ENCODE measurements at regions not wholly inside any gene's neighbourhood (a gene's known extent, or its start where the extent isn't known, plus 50 kb on each side); places are given as distances from the start of the nearest gene placed in this dataset.

DNA sequence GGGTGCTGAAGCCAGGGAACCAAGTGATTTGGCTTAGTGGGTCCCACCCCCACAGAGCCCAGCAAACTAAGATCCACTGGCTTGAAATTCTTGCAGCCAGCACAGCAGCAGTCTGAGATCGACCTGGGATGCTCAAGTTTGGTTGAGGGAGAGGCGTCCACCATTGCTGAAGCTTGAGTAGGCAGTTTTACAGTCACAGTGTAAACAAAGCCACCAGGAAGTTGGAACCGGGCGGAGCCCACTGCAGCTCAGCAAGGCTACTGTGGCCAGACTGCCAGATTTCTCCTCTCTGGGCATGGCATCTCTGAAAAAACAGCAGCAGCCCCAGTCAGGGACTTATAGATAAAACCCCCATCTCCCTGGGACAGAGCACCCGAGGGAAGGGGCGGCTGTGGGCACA is 424.1 kb upstream of the TENM4 start:
- Histone ChIP-seq H4K91ac (ENCODE audit: low read depth, low read length, poor library complexity) (no peak overlapping the region), H3K18ac (ENCODE audit: low read length) (no peak overlapping the region), H3K9ac (ENCODE audit: low read depth, low read length, poor library complexity) (no peak overlapping the region), H3K4me3 (ENCODE audit: low read length in 2 of 2) (no peak overlapping the region), H2AK5ac (ENCODE audit: low read depth, low read length) (no peak overlapping the region), H3K4me1 (ENCODE audit: control insufficient read depth in 2 of 2, insufficient read depth in 1 of 2, low read depth in 1 of 2, low read length in 2 of 2) (no peaks in the 10 kb centered on the region), H2AFZ (ENCODE audit: low read length) (peak overlapping the region; percentile 61), H2BK15ac (ENCODE audit: low read length) (no peak overlapping the region), H3K9me3 (replicated peaks in 1 of 2; ENCODE audit: control insufficient read depth in 2 of 2, insufficient read depth in 1 of 2, low read depth in 1 of 2, low read length in 2 of 2) (no peaks in the 10 kb centered on the region), H2BK120ac (ENCODE audit: low read depth, low read length) (no peak overlapping the region), H3K23ac (ENCODE audit: low read depth, low read length, poor library complexity) (no peak overlapping the region), H2BK5ac (ENCODE audit: low read length) (no peak overlapping the region), H4K8ac (ENCODE audit: low read depth, low read length) (no peak overlapping the region), H3K27ac (replicated peaks; ENCODE audit: low read length) (no peak overlapping the region), H3K4me2 (ENCODE audit: insufficient read depth, low read length, poor library complexity, severe bottlenecking) (no peak overlapping the region), H3K14ac (ENCODE audit: low read length) (no peak overlapping the region), H3K79me1 (ENCODE audit: low read depth, low read length) (no peaks in the 10 kb centered on the region), H3K36me3 (replicated peaks in 1 of 2; ENCODE audit: control insufficient read depth in 2 of 2, insufficient read depth in 2 of 2, low read length in 2 of 2) (no peaks in the 10 kb centered on the region), H3K4ac (ENCODE audit: low read length) (no peak overlapping the region), H2BK12ac (ENCODE audit: low read length) (no peak overlapping the region), H3K27me3 (ENCODE audit: control insufficient read depth in 3 of 3, insufficient read depth in 3 of 3, low read depth in 1 of 3, low read length in 3 of 3) (no peaks in the 10 kb centered on the region)
- DNase-seq (ENCODE audit: low spot score): no peak
- WGBS, 2 donors (ENCODE audit: extremely low coverage in 2 of 2, insufficient read length in 2 of 2, insufficient replicate concordance in 1 of 2): no CpG with 5 or more reads among the region's 6 CpGs

GRCh38 chr11:79860336-79860735 is 419.5 kb upstream of the TENM4 start:
- no peak overlapping the region for H2BK15ac ChIP-seq (ENCODE audit: low read length)
- no peak overlapping the region for H3K14ac ChIP-seq (ENCODE audit: low read length)
- no peaks in the 10 kb centered on the region for H3K36me3 ChIP-seq (replicated peaks in 1 of 2; ENCODE audit: control insufficient read depth in 2 of 2, insufficient read depth in 2 of 2, low read length in 2 of 2)
- H3K79me1 ChIP-seq (ENCODE audit: low read depth, low read length): no peaks in the 10 kb centered on the region
- no peak overlapping the region for H4K8ac ChIP-seq (ENCODE audit: low read depth, low read length)
- no CpG with 5 or more reads among the region's 3 CpGs for WGBS, 2 donors (ENCODE audit: extremely low coverage in 2 of 2, insufficient read length in 2 of 2, insufficient replicate concordance in 1 of 2)
- H3K27me3 ChIP-seq (ENCODE audit: control insufficient read depth in 3 of 3, insufficient read depth in 3 of 3, low read depth in 1 of 3, low read length in 3 of 3): no peaks in the 10 kb centered on the region
- no peak overlapping the region for H2AK5ac ChIP-seq (ENCODE audit: low read depth, low read length)
- no peak overlapping the region for H3K4me2 ChIP-seq (ENCODE audit: insufficient read depth, low read length, poor library complexity, severe bottlenecking)
- no peak overlapping the region for H3K4me3 ChIP-seq (ENCODE audit: low read length in 2 of 2)
- H3K27ac ChIP-seq (replicated peaks; ENCODE audit: low read length): no peak overlapping the region
- no peak overlapping the region for H2BK5ac ChIP-seq (ENCODE audit: low read length)
- no peaks in the 10 kb centered on the region for H3K4me1 ChIP-seq (ENCODE audit: control insufficient read depth in 2 of 2, insufficient read depth in 1 of 2, low read depth in 1 of 2, low read length in 2 of 2)
- H3K18ac ChIP-seq (ENCODE audit: low read length): no peak overlapping the region
- no peak for DNase-seq (ENCODE audit: low spot score)
- no peak overlapping the region for H3K9ac ChIP-seq (ENCODE audit: low read depth, low read length, poor library complexity)
- no peak overlapping the region for H2BK120ac ChIP-seq (ENCODE audit: low read depth, low read length)
- H3K4ac ChIP-seq (ENCODE audit: low read length): no peak overlapping the region
- no peaks in the 10 kb centered on the region for H3K9me3 ChIP-seq (replicated peaks in 1 of 2; ENCODE audit: control insufficient read depth in 2 of 2, insufficient read depth in 1 of 2, low read depth in 1 of 2, low read length in 2 of 2)
- no peak overlapping the region for H2AFZ ChIP-seq (ENCODE audit: low read length)
- no peak overlapping the region for H4K91ac ChIP-seq (ENCODE audit: low read depth, low read length, poor library complexity)
- H2BK12ac ChIP-seq (ENCODE audit: low read length): no peak overlapping the region
- H3K23ac ChIP-seq (ENCODE audit: low read depth, low read length, poor library complexity): no peak overlapping the region

- no peak for DNase-seq (ENCODE audit: low spot score)
- no peak overlapping the region for H2BK15ac ChIP-seq (ENCODE audit: low read length)
- H3K14ac ChIP-seq (ENCODE audit: low read length): no peak overlapping the region
- no peak overlapping the region for H3K4ac ChIP-seq (ENCODE audit: low read length)
- no peak overlapping the region for H3K27ac ChIP-seq (replicated peaks; ENCODE audit: low read length)
- no peak overlapping the region for H3K4me2 ChIP-seq (ENCODE audit: insufficient read depth, low read length, poor library complexity, severe bottlenecking)
- no peak overlapping the region for H2BK12ac ChIP-seq (ENCODE audit: low read length)
- H3K4me1 ChIP-seq (ENCODE audit: control insufficient read depth in 2 of 2, insufficient read depth in 1 of 2, low read depth in 1 of 2, low read length in 2 of 2): no peaks in the 10 kb centered on the region
- no peaks in the 10 kb centered on the region for H3K79me1 ChIP-seq (ENCODE audit: low read depth, low read length)
- no peak overlapping the region for H3K23ac ChIP-seq (ENCODE audit: low read depth, low read length, poor library complexity)
- no CpG with 5 or more reads among the region's 10 CpGs for WGBS, 2 donors (ENCODE audit: extremely low coverage in 2 of 2, insufficient read length in 2 of 2, insufficient replicate concordance in 1 of 2)
- H2AFZ ChIP-seq (ENCODE audit: low read length): peak overlapping the region; percentile 13
- no peak overlapping the region for H4K91ac ChIP-seq (ENCODE audit: low read depth, low read length, poor library complexity)
- no peak overlapping the region for H2AK5ac ChIP-seq (ENCODE audit: low read depth, low read length)
- no peak overlapping the region for H2BK120ac ChIP-seq (ENCODE audit: low read depth, low read length)
- H3K27me3 ChIP-seq (ENCODE audit: control insufficient read depth in 3 of 3, insufficient read depth in 3 of 3, low read depth in 1 of 3, low read length in 3 of 3): no peaks in the 10 kb centered on the region
- H3K9ac ChIP-seq (ENCODE audit: low read depth, low read length, poor library complexity): no peak overlapping the region
- H3K4me3 ChIP-seq (ENCODE audit: low read length in 2 of 2): no peak overlapping the region
- H4K8ac ChIP-seq (ENCODE audit: low read depth, low read length): no peak overlapping the region
- no peak overlapping the region for H3K18ac ChIP-seq (ENCODE audit: low read length)
- no peaks in the 10 kb centered on the region for H3K9me3 ChIP-seq (replicated peaks in 1 of 2; ENCODE audit: control insufficient read depth in 2 of 2, insufficient read depth in 1 of 2, low read depth in 1 of 2, low read length in 2 of 2)
- H2BK5ac ChIP-seq (ENCODE audit: low read length): no peak overlapping the region
- no peaks in the 10 kb centered on the region for H3K36me3 ChIP-seq (replicated peaks in 1 of 2; ENCODE audit: control insufficient read depth in 2 of 2, insufficient read depth in 2 of 2, low read length in 2 of 2)
Observed at GRCh38 chr11:79857377-79858214, 416.8 kb upstream of the TENM4 start.

DNA sequence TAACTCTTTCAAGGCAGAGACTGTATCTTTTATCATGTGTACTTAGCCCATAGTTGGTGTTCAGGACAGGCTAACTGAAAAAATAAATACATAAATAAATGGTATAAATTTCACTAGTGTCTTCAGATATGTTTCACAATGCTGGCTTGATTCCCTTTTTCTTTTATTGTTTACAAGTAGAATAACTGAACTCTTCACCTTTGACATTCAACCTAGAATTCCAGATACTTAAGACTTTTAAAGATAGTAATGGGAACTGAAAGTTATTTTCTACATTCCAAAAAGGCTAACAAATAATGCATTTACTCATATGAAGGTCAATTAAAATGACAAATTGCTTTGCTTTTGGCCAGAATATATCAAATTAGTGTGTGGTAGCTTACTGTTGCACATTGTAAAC is 411.3 kb upstream of the TENM4 start:
- Histone ChIP-seq H3K23ac (ENCODE audit: low read depth, low read length, poor library complexity) (no peak overlapping the region), H3K4me3 (ENCODE audit: low read length in 2 of 2) (no peak overlapping the region), H3K14ac (ENCODE audit: low read length) (no peak overlapping the region), H3K79me1 (ENCODE audit: low read depth, low read length) (no peaks in the 10 kb centered on the region), H2BK5ac (ENCODE audit: low read length) (no peak overlapping the region), H3K4ac (ENCODE audit: low read length) (no peak overlapping the region), H3K27ac (replicated peaks; ENCODE audit: low read length) (no peak overlapping the region), H3K27me3 (ENCODE audit: control insufficient read depth in 3 of 3, insufficient read depth in 3 of 3, low read depth in 1 of 3, low read length in 3 of 3) (no peaks in the 10 kb centered on the region), H2AK5ac (ENCODE audit: low read depth, low read length) (no peak overlapping the region), H2BK15ac (ENCODE audit: low read length) (no peak overlapping the region), H2BK12ac (ENCODE audit: low read length) (no peak overlapping the region), H4K91ac (ENCODE audit: low read depth, low read length, poor library complexity) (no peak overlapping the region), H3K9ac (ENCODE audit: low read depth, low read length, poor library complexity) (no peak overlapping the region), H3K4me2 (ENCODE audit: insufficient read depth, low read length, poor library complexity, severe bottlenecking) (no peak overlapping the region), H3K9me3 (replicated peaks in 1 of 2; ENCODE audit: control insufficient read depth in 2 of 2, insufficient read depth in 1 of 2, low read depth in 1 of 2, low read length in 2 of 2) (no peaks in the 10 kb centered on the region), H3K18ac (ENCODE audit: low read length) (no peak overlapping the region), H2AFZ (ENCODE audit: low read length) (no peak overlapping the region), H3K4me1 (ENCODE audit: control insufficient read depth in 2 of 2, insufficient read depth in 1 of 2, low read depth in 1 of 2, low read length in 2 of 2) (no peaks in the 10 kb centered on the region), H4K8ac (ENCODE audit: low read depth, low read length) (no peak overlapping the region), H3K36me3 (replicated peaks in 1 of 2; ENCODE audit: control insufficient read depth in 2 of 2, insufficient read depth in 2 of 2, low read length in 2 of 2) (no peaks in the 10 kb centered on the region), H2BK120ac (ENCODE audit: low read depth, low read length) (no peak overlapping the region)
- DNase-seq (ENCODE audit: low spot score): no peak
